Inferior parietal cortex (tissue), 1 donor: ENCODE measurements at regions not wholly inside any gene's neighbourhood (a gene's known extent, or its start where the extent isn't known, plus 50 kb on each side); places are given as distances from the start of the nearest gene placed in this dataset.

Experiments
- DNase-seq: peaks from one replicate; pipeline ENCODE4 v3.0.0-alpha.2; 2016; ENCODE audit errors: extremely low spot score

GRCh38 chr2:207449642-207450165, 80.1 kb upstream of the CREB1 start:
- no peak for DNase-seq

GRCh38 chr2:207450186-207450585, 79.6 kb upstream of the CREB1 start:
- DNase-seq: no peak

GRCh38 chr2:207458582-207458981, 71.2 kb upstream of the CREB1 start:
- DNase-seq: no peak

- no peak for DNase-seq
These were observed 69.6 kb upstream of the CREB1 start for GRCh38 chr2:207459990-207460757.

GRCh38 chr2:207463433-207463832, 66.3 kb upstream of the CREB1 start:
- no peak for DNase-seq

- no peak for DNase-seq
These were observed 65.8 kb upstream of the CREB1 start for GRCh38 chr2:207464007-207464406.

- DNase-seq: no peak
These were observed 63.9 kb upstream of the CREB1 start for GRCh38 chr2:207465894-207466293.

- no peak for DNase-seq
These were observed 61.9 kb upstream of the CREB1 start for GRCh38 chr2:207467716-207468347.

GRCh38 chr2:207468488-207468887, 61.3 kb upstream of the CREB1 start:
- no peak for DNase-seq

- DNase-seq: no peak
These were observed 60.3 kb upstream of the CREB1 start for GRCh38 chr2:207469451-207469850.

GRCh38 chr2:207469943-207470729, 59.6 kb upstream of the CREB1 start:
- DNase-seq: no peak

- no peak for DNase-seq
These were observed 58.5 kb upstream of the CREB1 start for GRCh38 chr2:207471261-207471660.

GRCh38 chr2:207472343-207473048, 57.3 kb upstream of the CREB1 start:
- DNase-seq: no peak

- peak; percentile 85 for DNase-seq
These were observed 56.5 kb upstream of the CREB1 start for GRCh38 chr2:207473049-207473930.

- no peak for DNase-seq
These were observed 55.9 kb upstream of the CREB1 start for GRCh38 chr2:207473931-207474235.

GRCh38 chr2:207474863-207475485, 54.8 kb upstream of the CREB1 start:
- peak; percentile 90 for DNase-seq

- DNase-seq: no peak
These were observed 54.2 kb upstream of the CREB1 start for GRCh38 chr2:207475546-207475945.

GRCh38 chr2:207477896-207478295, 51.9 kb upstream of the CREB1 start:
- DNase-seq: no peak

- no peak for DNase-seq
These were observed 51.2 kb upstream of the CREB1 start for GRCh38 chr2:207478572-207478971.

GRCh38 chr2:207479198-207479785, 50.5 kb upstream of the CREB1 start:
- DNase-seq: no peak
